SK-N-SH (cell line): ENCODE measurements at regions not wholly inside any gene's neighbourhood (a gene's known extent, or its start where the extent isn't known, plus 50 kb on each side); places are given as distances from the start of the nearest gene placed in this dataset.

Experiments used
- CHD2 ChIP-seq: fragments of 150-350 bp; IDR thresholded peaks from 2 replicates; pipeline ENCODE4 v1.6.1; 2018; ENCODE audit warnings: low read length; ENCODE audit not compliant: partially characterized antibody
- CTCF ChIP-seq: fragments of 200-600 bp; sonication (generic); IDR thresholded peaks from 2 replicates; pipeline ENCODE4 v1.6.1; 2017; ENCODE audit warnings: antibody characterized with exemption, mild to moderate bottlenecking, moderate library complexity
- EP300 ChIP-seq, 2 experiments: IDR thresholded peaks; 2 replicates each; pipeline versions ENCODE4 v1.4.0 to v1.6.1; 2012; ENCODE audit warnings: borderline replicate concordance in 1 of 2, low read depth in 1 of 2, low read length in 1 of 2
- EZH2phosphoT487 ChIP-seq: fragments of 200-600 bp; sonication (generic); IDR thresholded peaks from 2 replicates; pipeline ENCODE4 v1.6.1; 2017; ENCODE audit warnings: low read depth, mixed run types, mild to moderate bottlenecking, antibody characterized with exemption, moderate library complexity, borderline replicate concordance
- IRF3 ChIP-seq: fragments of 150-350 bp; IDR thresholded peaks from 2 replicates; pipeline ENCODE4 v1.6.1; 2016; ENCODE audit warnings: mild to moderate bottlenecking, low read depth, low read length
- MXI1 ChIP-seq: IDR thresholded peaks from 2 replicates; pipeline ENCODE4 v1.6.1; 2012; ENCODE audit warnings: mild to moderate bottlenecking, low read depth, low read length, improper control_type of control experiment
- POLR2AphosphoS5 ChIP-seq: IDR thresholded peaks from 2 replicates; pipeline ENCODE4 v1.6.1; 2012; ENCODE audit warnings: low read depth, low read length
- RAD21 ChIP-seq: IDR thresholded peaks from 2 replicates; pipeline ENCODE4 v1.6.1; 2012; ENCODE audit warnings: mild to moderate bottlenecking, low read length
- RCOR1 ChIP-seq: fragments of 150-350 bp; IDR thresholded peaks from 2 replicates; pipeline ENCODE4 v1.6.1; 2017; ENCODE audit warnings: antibody characterized with exemption, low read length
- SMC3 ChIP-seq: IDR thresholded peaks from 2 replicates; pipeline ENCODE4 v1.6.1; 2012; ENCODE audit warnings: low read depth, low read length, improper control_type of control experiment
- TAF1 ChIP-seq: IDR thresholded peaks from 2 replicates; pipeline ENCODE4 v1.6.1; 2012; ENCODE audit warnings: low read depth, mild to moderate bottlenecking, low read length, moderate library complexity, borderline replicate concordance
- USF2 ChIP-seq: fragments of 150-350 bp; IDR thresholded peaks from 2 replicates; pipeline ENCODE4 v1.6.1; 2017; ENCODE audit warnings: antibody characterized with exemption, low read length, low read depth, borderline replicate concordance
- YY1 ChIP-seq: IDR thresholded peaks from 2 replicates; pipeline ENCODE4 v1.4.0; 2012; ENCODE audit warnings: low read depth, mild to moderate bottlenecking
- TF ChIP-seq, protein P1 (sequence below): IDR thresholded peaks from 2 replicates; pipeline ENCODE4 v1.4.0; 2012; ENCODE audit warnings: low read depth

- TF ChIP-seq, protein P1, sequence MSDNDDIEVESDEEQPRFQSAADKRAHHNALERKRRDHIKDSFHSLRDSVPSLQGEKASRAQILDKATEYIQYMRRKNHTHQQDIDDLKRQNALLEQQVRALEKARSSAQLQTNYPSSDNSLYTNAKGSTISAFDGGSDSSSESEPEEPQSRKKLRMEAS, result no peak
- TF ChIP-seq CTCF (no peak), SMC3 (no peak), EZH2phosphoT487 (no peak), EP300 (IDR thresholded peaks at IDR 0.05; ENCODE audit: borderline replicate concordance in 1 of 2, low read depth in 1 of 2, low read length in 1 of 2) (no peak), POLR2AphosphoS5 (no peak), IRF3 (no peak), RCOR1 (no peak), USF2 (no peak), MXI1 (no peak), RAD21 (no peak), YY1 (no peak), TAF1 (no peak), CHD2 (no peak)
Observed at GRCh38 chr5:34584165-34584564, 72.0 kb upstream of the RAI14 start.
